GM19239 (cell line): ENCODE measurements at regions not wholly inside any gene's neighbourhood (a gene's known extent, or its start where the extent isn't known, plus 50 kb on each side); places are given as distances from the start of the nearest gene placed in this dataset.

Source experiments
- DNase-seq: peaks from one replicate; pipeline ENCODE4 v3.0.0; 2011; ENCODE audit warnings: low spot score; ENCODE audit not compliant: insufficient read length
- FAIRE-seq: peaks from 2 replicates; lab custom pipeline; 2011; peaks lifted over from hg19 to GRCh38; lab: Jason Lieb, UNC

DNA sequence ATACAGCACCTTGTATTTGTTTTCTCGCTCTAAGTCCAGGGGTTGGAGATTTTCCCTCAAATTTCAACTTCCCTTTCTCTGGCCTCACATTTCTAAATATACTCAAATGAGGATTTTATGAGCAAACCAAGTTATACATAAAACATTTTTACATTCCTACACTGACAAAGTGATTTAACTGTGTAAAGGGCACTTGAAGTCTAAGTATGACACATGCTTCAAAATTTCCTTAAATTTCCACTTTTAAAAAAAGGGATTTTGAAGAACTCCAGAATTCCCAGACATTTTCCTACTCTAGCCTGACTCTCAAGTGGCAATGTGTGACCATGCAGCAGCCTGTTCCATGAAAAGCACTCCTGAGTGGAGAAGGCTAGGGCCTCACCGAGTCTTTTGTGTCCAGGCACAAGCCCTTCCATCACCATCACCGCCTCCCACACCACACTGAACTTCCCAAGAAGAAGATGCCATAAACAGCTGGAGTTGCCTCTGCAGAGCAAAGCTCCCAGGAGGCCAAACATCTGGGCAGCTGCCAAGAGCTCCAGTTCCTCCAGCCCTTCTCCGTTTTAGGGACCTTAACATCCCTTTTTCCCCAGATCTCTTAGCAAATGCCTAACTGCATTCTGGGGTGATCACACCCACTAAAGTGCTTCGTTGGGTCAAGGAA, 68.9 kb downstream of the NCR2 start:
- DNase-seq (no peak), FAIRE-seq (no peak)

DNA sequence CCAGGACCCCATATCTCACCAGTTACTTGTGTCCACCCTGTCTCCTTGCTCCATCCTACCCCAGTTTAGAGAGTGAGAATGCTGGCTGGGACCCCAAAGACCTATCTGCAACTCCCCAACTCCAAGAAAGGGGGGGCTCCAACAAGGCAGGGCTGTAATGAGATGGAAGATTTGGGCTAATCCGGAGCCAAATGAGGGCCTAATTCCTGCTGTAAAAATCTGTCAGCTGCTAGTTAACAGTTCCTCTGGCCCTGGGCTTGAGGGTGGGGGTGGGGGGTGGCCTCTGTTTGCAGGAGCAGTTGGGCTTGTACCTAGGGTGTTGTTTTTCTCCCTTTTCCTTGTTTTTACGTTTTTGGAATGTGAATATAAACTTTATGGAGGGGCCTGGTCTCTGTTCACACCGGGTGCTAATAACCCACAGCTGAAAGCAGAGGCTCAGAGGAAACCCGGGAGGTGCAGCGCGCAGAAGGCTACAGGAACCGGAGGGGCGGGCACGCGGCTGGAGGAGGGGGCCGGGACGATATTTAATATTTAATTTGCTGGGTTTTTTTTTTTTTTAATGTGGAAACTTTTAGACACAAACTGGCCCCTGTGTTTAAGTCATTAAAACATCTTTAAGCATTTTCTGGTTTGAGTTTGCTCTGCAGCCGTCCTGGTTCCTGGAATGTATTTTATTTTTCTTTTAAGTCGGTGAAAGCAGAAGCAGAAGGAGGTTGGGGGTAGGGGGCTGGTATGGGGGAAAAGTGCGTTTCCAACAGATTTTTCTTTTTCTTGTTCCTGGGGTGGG, 70.7 kb downstream of the NCR2 start:
- DNase-seq (no peak), FAIRE-seq (no peak)

DNA sequence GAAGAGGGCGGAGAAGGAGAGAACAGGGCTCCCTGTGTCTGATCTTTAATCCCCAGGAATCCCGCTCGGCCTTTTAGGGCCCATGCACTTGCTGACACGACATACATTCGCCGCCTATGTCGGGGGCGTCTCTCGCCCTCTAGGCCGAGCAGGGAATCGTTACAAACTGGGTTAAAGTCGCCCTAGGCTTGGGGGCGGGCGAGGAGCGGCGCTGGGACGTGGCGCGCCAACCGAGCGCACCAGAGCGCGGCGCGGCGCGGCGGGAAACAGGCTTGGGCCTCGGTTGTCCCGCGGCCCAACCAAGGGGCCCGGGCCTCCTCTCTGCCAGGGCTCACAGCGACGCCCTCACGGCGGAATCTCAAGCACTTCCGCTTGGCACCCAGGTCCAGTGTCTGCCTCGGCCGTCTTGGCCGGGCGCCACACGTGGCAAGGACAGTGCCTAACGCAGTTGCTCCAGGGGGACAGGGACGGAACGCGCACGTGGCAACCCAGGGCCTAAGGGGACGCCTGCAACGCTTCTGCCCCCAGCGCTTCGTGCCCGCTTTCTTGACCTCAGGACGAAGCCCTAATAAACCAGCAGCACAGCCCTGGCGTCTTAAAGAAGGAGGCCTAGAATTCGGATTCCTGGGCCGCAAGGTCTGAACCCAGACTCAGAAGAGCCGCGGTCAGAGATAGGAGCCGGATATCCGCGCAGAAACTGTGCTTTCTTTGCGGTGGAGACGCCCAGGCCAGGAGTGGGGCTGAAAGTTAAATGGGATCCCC, 71.5 kb downstream of the NCR2 start:
- FAIRE-seq (no peak), DNase-seq (no peak)

DNA sequence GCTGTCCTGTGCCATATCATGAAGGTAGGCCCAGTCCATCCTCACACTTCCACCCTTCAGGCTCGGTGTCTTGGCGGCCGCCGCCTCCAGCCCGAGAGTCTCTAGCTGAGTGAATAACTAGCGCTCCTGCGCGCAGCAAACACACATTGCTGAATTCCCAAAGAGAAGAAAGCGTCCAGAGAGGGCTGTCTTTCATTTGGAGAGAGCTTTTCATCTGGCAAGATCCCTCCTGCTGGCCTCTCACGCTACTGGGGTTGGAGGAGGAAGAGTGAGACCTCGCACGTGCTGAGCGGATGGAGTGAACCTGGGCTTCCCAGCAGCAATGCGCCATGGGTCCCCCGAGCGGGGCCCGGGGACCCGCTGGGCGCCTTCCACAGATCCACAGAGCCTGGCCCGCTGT, 73.2 kb downstream of the NCR2 start:
- no peak for FAIRE-seq
- no peak for DNase-seq

DNA sequence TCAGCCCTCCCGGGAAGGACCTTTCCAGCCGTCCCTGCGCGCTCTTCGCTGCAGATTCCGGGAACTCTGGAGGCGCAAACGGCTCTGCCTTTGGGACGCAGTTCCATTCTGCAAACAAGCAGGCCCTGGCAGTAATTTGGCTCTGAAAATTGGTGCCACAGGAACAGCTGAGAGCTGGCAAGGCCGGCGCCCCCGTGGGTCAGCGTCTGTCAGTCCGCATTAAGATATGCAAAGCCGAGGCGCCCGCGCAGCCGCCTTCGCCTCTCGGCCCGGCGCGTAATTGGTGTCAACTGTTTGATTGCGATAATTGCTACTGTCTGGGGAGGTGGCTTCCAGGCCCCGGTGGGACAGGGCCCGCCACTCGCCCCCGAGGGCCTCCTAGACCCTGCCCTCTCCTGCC, 73.6 kb downstream of the NCR2 start:
- no peak for FAIRE-seq

DNA sequence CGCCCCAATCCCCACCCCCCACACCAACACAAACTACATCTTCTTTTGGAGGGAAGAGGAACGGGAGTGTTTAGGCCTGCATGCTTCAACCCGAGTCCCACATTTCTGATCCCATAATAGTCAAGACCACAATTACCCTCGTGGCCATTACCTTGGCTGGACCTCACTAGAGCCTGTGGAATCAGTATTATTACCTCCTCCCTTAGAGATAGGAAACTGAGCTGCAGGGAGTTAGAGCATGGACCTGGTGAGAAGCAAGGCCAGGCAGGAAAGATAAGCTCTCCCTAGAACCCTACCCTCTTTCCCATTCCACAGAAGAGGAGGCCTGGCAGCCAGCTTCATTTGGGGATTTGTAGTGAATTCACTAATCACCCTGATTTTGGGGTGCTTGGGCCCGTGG, 74.1 kb downstream of the NCR2 start:
- no peak for FAIRE-seq
- no peak for DNase-seq

More for the DNA sequence above, 73.6 kb downstream of the NCR2 start:
- DNase-seq = no peak

DNA sequence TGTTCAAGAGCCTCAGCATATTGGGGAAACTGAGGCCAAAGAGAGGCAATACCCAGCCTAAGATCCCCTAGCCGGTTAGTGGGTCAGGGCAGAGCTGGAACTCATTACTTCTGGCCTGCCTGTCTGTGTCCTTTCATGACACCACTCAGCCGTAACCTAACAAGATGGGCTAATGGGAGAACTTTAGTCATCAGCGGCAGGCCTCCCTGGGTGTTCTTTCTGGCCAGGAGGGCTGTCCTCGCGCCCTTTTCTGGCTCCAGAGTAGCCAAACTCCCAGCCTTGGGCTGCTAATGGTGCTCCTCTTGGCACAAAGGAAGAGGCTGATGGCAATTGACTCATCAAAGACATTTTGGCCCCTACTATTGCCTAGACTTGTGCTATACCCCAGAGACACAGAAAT, 76.6 kb downstream of the NCR2 start:
- FAIRE-seq = no peak
- DNase-seq = no peak

DNA sequence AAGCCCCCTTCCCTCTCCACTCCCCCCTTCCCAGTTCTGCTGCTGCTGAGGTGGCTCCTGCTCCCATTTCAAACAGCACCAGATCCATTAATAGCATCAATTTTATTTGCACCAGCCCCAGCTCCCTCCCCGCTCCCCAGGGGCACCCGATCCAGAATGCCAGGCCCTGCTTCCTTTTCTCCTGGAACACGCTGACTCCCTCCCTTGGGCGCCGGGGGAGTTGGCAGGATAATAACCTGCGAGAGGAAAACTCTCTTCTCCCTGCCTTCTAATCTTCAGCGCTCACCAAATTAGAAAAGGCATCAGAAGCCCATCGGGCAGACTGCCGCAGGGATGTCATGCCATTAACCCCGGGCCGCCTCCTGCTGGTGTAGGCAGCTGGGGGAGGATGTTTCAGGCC, 77.8 kb downstream of the NCR2 start:
- FAIRE-seq = no peak
- DNase-seq = no peak

DNA sequence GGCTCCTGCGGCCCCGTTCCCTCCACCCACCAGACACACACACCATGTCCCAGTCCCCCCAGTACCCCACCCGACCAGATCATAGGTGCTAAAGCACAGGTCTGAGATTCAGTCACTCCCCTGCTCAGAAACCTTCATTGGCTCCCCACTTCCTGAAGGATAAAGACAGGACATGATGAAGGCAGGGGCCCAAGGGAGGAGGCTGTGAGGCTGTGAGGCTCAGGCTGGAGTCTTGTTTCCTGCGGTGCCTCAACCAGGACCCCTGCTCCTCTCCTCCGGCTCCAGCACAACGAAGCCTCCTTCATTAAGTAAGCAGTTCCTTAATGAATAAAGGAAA, 81.1 kb downstream of the NCR2 start:
- no peak for DNase-seq
- no peak for FAIRE-seq

DNA sequence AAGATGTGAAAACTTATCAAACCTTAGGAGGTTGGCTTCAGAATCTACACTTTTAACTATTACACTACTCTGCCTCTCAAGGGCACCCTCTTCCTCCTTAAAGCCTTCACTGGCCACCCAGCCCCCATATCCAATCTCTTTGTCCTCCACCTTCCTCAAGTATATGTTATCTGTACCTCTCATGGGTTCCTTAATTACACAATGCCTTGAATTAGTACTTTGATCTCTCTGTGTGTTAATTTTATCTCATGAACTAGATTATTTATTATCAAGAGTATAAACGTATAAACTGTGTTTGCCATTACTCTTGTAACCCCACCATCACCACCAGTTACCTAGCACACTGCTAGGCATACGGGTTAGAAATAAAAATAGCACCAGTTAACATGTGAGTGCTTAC, 83.3 kb downstream of the NCR2 start:
- FAIRE-seq = no peak

DNA sequence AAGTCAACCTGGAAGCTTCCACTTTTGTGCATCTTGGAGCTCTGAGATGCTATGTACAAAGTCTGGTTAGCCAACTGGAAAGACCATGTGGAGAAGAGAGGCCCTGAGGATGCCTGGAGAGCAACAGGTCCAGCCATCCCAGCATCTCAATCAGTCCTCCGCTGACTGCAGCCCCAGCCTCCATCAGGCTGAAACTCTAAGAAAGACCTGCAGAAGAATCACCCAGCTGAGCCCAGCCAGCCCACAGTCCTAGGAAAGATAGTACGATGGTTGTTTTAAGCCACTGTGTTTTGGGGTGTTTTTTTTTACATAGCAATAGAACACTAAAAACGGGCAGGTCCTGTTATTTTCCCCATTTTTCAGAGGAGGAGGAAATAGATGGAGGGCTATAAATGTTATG, 84.0 kb downstream of the NCR2 start:
- DNase-seq = no peak
- no peak for FAIRE-seq

More for the DNA sequence above, 83.3 kb downstream of the NCR2 start:
- no peak for DNase-seq

DNA sequence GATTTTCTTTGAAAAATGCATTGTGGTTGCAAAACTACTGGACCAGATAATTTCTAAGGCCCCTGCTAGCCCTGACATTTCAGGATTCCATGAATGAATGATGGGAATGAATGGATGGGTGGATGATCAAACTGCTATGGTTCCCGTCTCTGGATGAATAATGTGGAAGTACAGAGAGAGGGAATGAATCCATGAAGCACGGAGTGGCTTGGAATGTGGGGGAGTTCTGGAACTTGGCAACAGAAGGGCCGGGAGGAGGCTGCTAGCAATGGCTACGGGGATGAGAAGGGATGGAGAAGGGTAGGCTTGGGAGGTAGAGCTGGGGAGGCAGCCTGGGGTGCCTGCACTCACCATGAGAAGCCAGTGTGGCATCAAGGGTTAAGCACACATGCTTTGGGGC, 84.8 kb downstream of the NCR2 start:
- DNase-seq (no peak), FAIRE-seq (no peak)

DNA sequence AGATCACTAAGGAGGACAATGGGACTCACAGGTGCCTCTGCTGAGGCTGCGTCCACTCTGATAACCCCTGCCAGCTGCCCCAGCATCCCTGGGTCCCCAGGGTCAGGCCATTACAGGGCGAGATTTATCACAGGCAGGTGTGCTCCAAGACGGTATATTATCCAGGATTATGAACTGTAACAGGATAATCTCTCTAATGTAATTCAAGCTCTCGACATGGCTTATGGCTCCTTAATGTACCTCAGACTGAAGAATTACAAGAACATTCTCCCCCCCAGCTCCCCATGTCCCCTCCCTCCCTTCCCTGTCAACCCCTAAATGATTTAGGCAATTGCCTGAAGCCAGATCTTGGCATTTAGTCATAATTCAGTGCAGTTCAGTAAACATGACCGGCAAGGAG, 86.8 kb downstream of the NCR2 start:
- DNase-seq (no peak), FAIRE-seq (no peak)

DNA sequence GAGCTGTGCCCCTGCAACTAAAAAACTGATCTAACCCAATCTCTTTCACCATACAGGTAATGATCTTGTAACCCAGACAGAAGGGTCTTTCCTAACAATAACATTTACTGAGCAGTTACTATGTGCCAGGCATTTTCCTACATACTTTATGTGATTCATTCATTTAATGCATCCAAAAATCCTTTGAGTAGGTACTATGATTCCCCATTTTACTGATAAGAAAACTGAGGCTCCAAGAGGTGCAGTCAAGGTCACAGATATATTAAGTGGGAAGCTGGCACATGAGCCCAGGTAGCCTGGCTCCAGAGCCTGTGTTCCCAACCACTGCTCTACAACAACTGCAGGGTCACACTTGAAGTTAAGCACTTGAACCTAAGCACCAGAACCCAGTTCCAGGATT, 87.6 kb downstream of the NCR2 start:
- FAIRE-seq = no peak

DNA sequence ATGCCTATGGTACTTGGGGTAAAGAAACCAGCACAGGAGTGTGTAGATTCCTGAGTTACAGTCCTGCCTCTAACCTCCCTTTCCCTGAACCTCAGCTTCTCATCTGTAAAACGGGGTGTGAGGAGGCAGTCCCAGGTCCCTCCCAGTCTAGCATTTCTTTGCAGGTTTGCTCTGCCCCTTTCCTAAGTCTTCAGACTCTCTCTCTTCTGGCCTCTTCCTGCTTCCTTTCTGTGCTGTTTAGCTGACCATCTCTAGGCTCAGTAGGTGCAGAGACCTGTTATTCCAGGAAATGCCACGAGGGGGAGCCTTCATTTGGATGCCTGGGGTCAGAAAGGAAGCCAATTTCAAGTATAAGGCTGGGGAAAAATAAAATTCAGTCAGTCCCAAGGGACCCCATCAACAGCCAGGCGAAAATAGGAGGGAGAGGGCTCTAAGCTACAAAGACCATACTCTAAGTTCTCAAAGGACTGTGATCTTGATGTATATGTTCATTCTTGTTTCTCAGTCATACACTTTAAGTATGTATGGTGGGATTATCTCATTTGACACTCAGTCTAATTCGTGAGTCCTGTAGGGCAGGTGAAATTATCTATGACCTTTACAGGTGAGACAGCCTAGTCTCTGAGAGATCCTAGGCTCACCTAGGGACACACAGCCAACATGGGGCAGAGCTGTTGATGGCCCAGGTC, 89.1 kb downstream of the NCR2 start:
- FAIRE-seq (peak; percentile 84), DNase-seq (peak; percentile 83)

More for the DNA sequence above, 87.6 kb downstream of the NCR2 start:
- DNase-seq = no peak

DNA sequence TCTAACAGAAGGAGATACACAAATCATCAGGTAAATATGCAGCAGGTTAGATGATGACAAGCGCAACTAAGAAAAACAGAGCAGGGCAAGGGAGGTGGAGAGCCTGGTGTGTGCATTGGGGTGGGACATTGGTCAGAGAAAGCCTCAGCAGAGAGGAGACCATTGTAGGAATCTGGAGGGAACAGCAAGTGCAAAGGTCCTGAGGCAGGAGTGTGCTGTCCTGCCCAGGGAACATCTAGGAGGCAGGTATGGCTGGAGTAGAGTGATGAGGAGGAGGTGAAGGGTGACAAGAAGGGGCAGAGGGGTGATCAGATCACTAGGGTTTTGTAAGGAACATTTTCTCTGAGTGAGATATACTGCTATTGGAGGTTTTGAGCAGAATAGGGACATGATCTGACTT, 90.1 kb downstream of the NCR2 start:
- DNase-seq = no peak
- FAIRE-seq = no peak

DNA sequence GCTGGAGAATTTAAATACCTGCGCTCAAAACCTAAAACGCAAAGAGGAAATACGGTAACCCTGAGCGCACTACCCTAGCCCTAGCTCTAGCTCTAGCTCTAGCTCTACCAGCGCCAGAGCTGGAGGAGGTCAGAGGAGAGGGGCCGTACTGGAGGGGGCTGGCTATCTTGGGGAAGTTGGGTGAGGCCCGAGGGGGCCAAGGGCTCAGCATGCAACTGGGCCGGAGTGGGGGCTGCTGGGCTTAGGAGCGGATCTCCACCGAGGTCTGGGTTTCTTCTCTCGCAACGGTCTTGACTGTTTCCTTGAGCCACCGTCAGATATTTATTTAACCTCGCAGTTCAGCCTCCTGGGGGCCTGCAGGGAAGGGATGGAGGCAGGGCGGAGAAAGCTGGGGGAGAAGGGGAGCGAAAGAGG, 91.0 kb downstream of the NCR2 start:
- no peak for DNase-seq
- no peak for FAIRE-seq

DNA sequence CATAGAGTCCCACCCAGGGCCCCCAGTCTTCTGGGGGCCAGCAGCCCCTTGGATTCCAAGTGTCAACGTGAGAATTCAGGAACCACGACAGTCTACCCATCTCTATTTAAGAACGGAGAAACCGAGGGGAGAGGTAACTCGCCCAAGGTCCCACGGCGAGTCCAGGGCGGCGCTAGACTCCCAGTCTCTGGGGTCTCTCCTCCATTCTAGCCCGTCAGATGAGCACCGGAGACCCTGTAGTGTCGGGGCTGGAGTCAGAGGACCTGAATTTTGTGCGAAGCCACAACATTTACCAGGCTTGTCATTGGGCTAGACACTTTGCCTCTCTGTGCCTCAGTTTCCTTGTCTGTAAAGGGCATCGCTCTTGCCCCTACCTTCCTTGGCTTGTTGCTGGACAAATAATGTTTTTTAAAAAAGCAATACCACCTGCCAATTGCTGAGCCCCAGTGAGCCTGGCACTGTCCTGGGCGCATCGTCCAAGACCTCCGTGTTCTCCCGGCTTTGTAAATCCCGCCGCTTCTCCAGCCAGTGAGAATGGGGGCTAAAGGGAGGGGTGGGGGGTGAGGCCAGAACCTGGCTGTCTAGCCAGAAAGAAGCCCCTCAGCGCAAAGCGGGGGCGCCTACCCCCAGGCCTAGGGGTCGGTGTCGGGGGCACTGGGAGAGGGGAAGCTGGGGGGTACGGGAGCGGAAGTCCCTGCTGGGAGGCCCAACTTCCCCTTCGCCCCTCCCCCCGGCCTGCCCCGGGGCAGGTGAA, 91.7 kb downstream of the NCR2 start:
- DNase-seq (no peak), FAIRE-seq (no peak)

DNA sequence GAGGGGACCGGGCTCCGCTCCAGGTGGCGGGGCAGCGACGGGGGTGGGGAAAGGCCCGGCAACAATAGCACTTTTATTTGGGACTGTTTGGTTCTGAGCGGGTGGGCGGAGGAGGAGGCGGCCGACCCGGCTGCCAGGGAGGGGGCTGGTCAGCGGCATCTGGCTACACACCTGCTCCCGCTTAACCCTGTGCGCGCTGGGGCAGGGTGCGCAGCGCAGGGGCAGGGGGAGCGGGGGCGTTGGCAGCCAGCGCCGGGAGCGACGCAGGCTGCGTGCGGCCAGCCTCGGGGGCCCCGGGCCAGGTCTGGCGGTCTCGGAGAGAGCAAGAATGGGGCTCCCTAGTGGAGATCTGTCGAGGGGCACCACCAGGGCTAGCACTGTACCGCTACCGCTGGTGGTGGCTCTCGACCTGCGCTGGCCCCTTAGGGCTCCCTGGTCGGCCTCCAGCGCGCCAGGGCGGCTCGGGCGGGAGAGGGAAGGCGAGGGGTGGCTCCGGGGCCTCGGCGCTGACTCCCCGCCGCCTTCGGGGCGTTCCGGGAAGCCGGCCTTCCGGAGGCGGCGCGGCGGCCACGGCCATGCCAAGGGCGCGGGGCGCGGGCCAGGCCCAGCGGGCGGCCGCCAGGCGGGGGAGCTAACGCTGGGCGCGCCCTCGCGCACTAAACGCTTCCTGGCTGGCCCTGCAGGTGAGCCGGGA, 92.4 kb downstream of the NCR2 start:
- FAIRE-seq = no peak
- DNase-seq = no peak
